Mesenchymal stem cell (in vitro differentiated cells and primary cell): ENCODE measurements at regions not wholly inside any gene's neighbourhood (a gene's known extent, or its start where the extent isn't known, plus 50 kb on each side); places are given as distances from the start of the nearest gene placed in this dataset.

Source experiments
- DNase-seq: peaks from one replicate; pipeline ENCODE4 v3.0.0-alpha.2; 2013
- H2AFZ ChIP-seq: one replicate; pipeline ENCODE4 v1.6.1; 2013; ENCODE audit warnings: low read depth, mild to moderate bottlenecking, control low read depth, inconsistent platforms, low read length, moderate library complexity
- H2AK5ac ChIP-seq: 2 replicates; pipeline ENCODE4 v1.6.1; 2013; ENCODE audit warnings: low read length, moderate library complexity, mild to moderate bottlenecking, inconsistent platforms; ENCODE audit not compliant: severe bottlenecking
- H2BK120ac ChIP-seq: one replicate; pipeline ENCODE4 v1.6.1; 2013; ENCODE audit warnings: low read depth, mild to moderate bottlenecking, inconsistent platforms, low read length, moderate library complexity
- H2BK12ac ChIP-seq, 2 experiments: one replicate each; pipeline ENCODE4 v1.6.1; 2013; ENCODE audit warnings: inconsistent platforms in 2 of 2, low read length in 2 of 2, mild to moderate bottlenecking in 2 of 2, moderate library complexity in 2 of 2, control low read depth in 1 of 2
- H2BK15ac ChIP-seq: one replicate; pipeline ENCODE4 v1.6.1; 2013; ENCODE audit warnings: mild to moderate bottlenecking, low read depth, inconsistent platforms; ENCODE audit not compliant: poor library complexity, severe bottlenecking
- H2BK5ac ChIP-seq: 2 replicates; pipeline ENCODE4 v1.6.1; 2013; ENCODE audit warnings: low read depth, mild to moderate bottlenecking, low read length, control low read depth, inconsistent platforms; ENCODE audit not compliant: poor library complexity, severe bottlenecking
- H3K14ac ChIP-seq, 2 experiments: one replicate each; pipeline ENCODE4 v1.6.1; 2013; ENCODE audit warnings: inconsistent platforms in 2 of 2, low read length in 2 of 2, control low read depth in 1 of 2, mild to moderate bottlenecking in 1 of 2, moderate library complexity in 1 of 2
- H3K18ac ChIP-seq, 2 experiments: one replicate each; pipeline ENCODE4 v1.6.1; 2013; ENCODE audit warnings: inconsistent platforms in 2 of 2, low read length in 2 of 2, control low read depth in 1 of 2, low read depth in 1 of 2, mild to moderate bottlenecking in 1 of 2
- H3K23ac ChIP-seq, 2 experiments: one replicate each; pipeline ENCODE4 v1.6.1; 2013; ENCODE audit warnings: inconsistent platforms in 2 of 2, low read length in 2 of 2, mild to moderate bottlenecking in 2 of 2, moderate library complexity in 2 of 2, control low read depth in 1 of 2
- H3K27ac ChIP-seq: 2 replicates; pipeline ENCODE4 v1.5.1; 2013; ENCODE audit warnings: mild to moderate bottlenecking, moderate library complexity, low read length, control low read depth, inconsistent platforms; ENCODE audit not compliant: poor library complexity, severe bottlenecking
- H3K27me3 ChIP-seq, 2 experiments: 2 replicates each; pipeline versions ENCODE4 v1.6.1 to v1.7.0; 2013; ENCODE audit warnings: low read length in 2 of 2, mild to moderate bottlenecking in 2 of 2, moderate library complexity in 2 of 2, control low read depth in 1 of 2, inconsistent platforms in 1 of 2; ENCODE audit not compliant: control insufficient read depth in 1 of 2, insufficient read depth in 1 of 2
- H3K36me3 ChIP-seq, 2 experiments: 2 replicates each; pipeline versions ENCODE4 v1.6.1 to v1.7.0; 2013; ENCODE audit warnings: low read length in 2 of 2, control low read depth in 1 of 2, inconsistent platforms in 1 of 2, low read depth in 1 of 2, mild to moderate bottlenecking in 1 of 2; ENCODE audit not compliant: insufficient read depth in 2 of 2, control insufficient read depth in 1 of 2
- H3K4ac ChIP-seq, 2 experiments: one replicate each; pipeline ENCODE4 v1.6.1; 2013; ENCODE audit warnings: inconsistent platforms in 2 of 2, low read length in 2 of 2, mild to moderate bottlenecking in 2 of 2, moderate library complexity in 2 of 2, control low read depth in 1 of 2, low read depth in 1 of 2
- H3K4me1 ChIP-seq: 2 replicates; pipeline ENCODE4 v1.6.1; 2013; ENCODE audit warnings: low read depth, low read length, control low read depth; ENCODE audit not compliant: control insufficient read depth, insufficient read depth
- H3K4me2 ChIP-seq: 2 replicates; pipeline ENCODE4 v1.6.1; 2013; ENCODE audit warnings: low read length, mild to moderate bottlenecking, inconsistent platforms; ENCODE audit not compliant: poor library complexity, severe bottlenecking
- H3K4me3 ChIP-seq, 2 experiments: 2 replicates each; pipeline versions ENCODE4 v1.5.1 to v1.7.0; 2013; ENCODE audit warnings: low read length in 2 of 2, mild to moderate bottlenecking in 2 of 2, control low read depth in 1 of 2, low read depth in 1 of 2; ENCODE audit not compliant: insufficient read depth in 1 of 2
- H3K79me1 ChIP-seq: replicated peaks from 2 replicates; pipeline ENCODE4 v1.6.1; 2013; ENCODE audit warnings: mild to moderate bottlenecking, control low read depth, low read length, inconsistent platforms; ENCODE audit not compliant: poor library complexity, severe bottlenecking
- H3K9ac ChIP-seq: 2 replicates; pipeline ENCODE4 v1.7.0; 2013; ENCODE audit warnings: mild to moderate bottlenecking, low read length, moderate library complexity
- H3K9me3 ChIP-seq: 2 replicates; pipeline ENCODE4 v1.7.0; 2013; ENCODE audit warnings: mild to moderate bottlenecking, low read length; ENCODE audit not compliant: control insufficient read depth
- H4K8ac ChIP-seq: one replicate; pipeline ENCODE4 v1.6.1; 2013; ENCODE audit warnings: inconsistent platforms, mild to moderate bottlenecking, low read length, moderate library complexity
- H4K91ac ChIP-seq: one replicate; pipeline ENCODE4 v1.6.1; 2013; ENCODE audit warnings: mild to moderate bottlenecking, low read length, inconsistent platforms
- WGBS: methylation state at CpG from one replicate; pipeline ENCODE4 v1.1.7; 2013; ENCODE audit warnings: mixed read lengths; 5-methylcytosine and 5-hydroxymethylcytosine counted together

DNA sequence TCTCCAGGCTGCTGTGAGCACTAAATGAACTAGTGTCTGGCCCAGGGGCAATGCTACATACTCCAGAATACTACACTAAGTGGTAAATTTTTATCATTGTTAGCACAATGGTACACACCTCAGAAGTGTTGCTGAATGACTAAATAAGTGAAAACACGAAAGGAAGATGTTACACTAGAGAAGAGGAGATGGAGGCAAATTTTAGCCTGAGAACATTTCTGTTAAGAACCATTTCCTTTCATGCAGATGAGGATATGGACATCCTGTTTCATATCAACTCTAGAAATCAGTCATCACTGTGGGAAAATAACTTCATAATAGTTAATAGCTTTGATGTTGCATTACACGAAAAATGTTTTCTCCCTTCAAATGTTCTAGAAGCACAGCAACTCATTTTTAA is 117.6 kb upstream of the STK17B start:
- Histone ChIP-seq H3K79me1 (no peaks in the 10 kb centered on the region), H3K23ac (no peak overlapping the region), H3K4me1 (peaks cover 4% of the 10 kb centered on the region), H2BK120ac (no peak overlapping the region), H4K8ac (no peak overlapping the region), H3K14ac (no peak overlapping the region), H2BK15ac (no peak overlapping the region), H3K27me3 (no peaks in the 10 kb centered on the region), H3K18ac (no peak overlapping the region), H2BK5ac (no peak overlapping the region), H2AFZ (no peak overlapping the region), H3K4ac (no peak overlapping the region), H4K91ac (no peak overlapping the region), H3K9me3 (no peaks in the 10 kb centered on the region), H3K36me3 (no peaks in the 10 kb centered on the region), H2BK12ac (no peak overlapping the region), H3K4me2 (no peak overlapping the region), H2AK5ac (no peak overlapping the region), H3K9ac (no peak overlapping the region), H3K4me3 (no peak overlapping the region), H3K27ac (no peak overlapping the region)
- DNase-seq, result no peak
- 100% methylated on average over 2 of the region's 2 CpGs for WGBS

DNA sequence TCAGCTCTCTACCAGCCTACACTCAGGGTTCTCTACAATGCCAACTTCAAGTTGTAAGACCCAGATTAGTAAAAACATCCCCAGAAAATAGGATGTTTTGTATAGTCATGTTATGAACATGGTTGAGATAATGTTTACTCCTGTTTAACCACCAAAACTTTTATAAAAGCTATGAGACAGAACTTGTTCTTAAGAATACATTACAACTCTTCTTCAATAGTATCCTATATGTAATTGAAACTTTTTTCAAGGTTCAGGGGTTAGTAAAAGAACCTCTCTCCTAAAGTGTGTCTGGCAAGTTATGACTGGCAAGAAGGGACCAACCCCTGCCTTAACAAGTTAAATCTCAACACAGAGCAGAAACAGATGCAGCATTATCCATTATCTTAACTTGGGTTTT is 118.8 kb upstream of the STK17B start:
- no peak overlapping the region for H3K9ac ChIP-seq
- no peak overlapping the region for H3K18ac ChIP-seq
- no peak overlapping the region for H2BK5ac ChIP-seq
- no peak overlapping the region for H3K4me2 ChIP-seq
- no peaks in the 10 kb centered on the region for H3K79me1 ChIP-seq
- no peak overlapping the region for H2BK120ac ChIP-seq
- no peak overlapping the region for H3K27ac ChIP-seq
- H2BK12ac ChIP-seq, result no peak overlapping the region
- no peak overlapping the region for H2BK15ac ChIP-seq
- no peak overlapping the region for H3K14ac ChIP-seq
- H3K9me3 ChIP-seq, result no peaks in the 10 kb centered on the region
- H4K91ac ChIP-seq, result no peak overlapping the region
- peaks cover 4% of the 10 kb centered on the region for H3K4me1 ChIP-seq
- H3K4ac ChIP-seq, result no peak overlapping the region
- H3K27me3 ChIP-seq, result no peaks in the 10 kb centered on the region
- H2AK5ac ChIP-seq, result no peak overlapping the region
- no peak overlapping the region for H4K8ac ChIP-seq
- H3K23ac ChIP-seq, result no peak overlapping the region
- H3K4me3 ChIP-seq, result no peak overlapping the region
- H3K36me3 ChIP-seq, result no peaks in the 10 kb centered on the region
- H2AFZ ChIP-seq, result no peak overlapping the region
- DNase-seq, result no peak

DNA sequence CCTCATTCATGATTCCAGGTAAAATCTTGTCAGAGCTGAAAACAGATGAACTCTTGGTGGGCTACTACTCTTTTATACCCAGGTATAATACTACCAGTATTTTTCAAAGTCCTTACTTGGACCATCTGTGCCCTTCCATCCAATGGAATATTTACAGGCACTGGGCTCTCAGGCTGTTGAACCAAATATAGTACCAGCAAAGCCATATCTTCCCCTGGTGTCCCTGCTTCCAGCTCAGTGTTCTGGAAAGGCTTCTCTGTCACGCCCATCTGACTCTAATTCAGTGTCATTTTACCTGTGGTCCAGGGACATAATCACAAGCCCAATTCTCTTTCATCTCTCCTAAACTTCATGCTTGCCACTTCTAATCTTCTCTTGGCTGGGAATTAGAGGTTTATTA is 119.2 kb upstream of the STK17B start:
- WGBS, result 85% methylated on average over 1 of the region's 1 CpG
- no peak for DNase-seq
- Histone ChIP-seq H2BK120ac (no peak overlapping the region), H2BK5ac (no peak overlapping the region), H4K91ac (no peak overlapping the region), H3K4ac (no peak overlapping the region), H2BK15ac (no peak overlapping the region), H3K4me3 (no peak overlapping the region), H2AFZ (no peak overlapping the region), H3K27ac (no peak overlapping the region), H3K4me1 (peaks cover 4% of the 10 kb centered on the region), H3K23ac (no peak overlapping the region), H2AK5ac (no peak overlapping the region), H3K14ac (no peak overlapping the region), H3K18ac (no peak overlapping the region), H3K79me1 (no peaks in the 10 kb centered on the region), H2BK12ac (no peak overlapping the region), H3K27me3 (no peaks in the 10 kb centered on the region), H3K9me3 (no peaks in the 10 kb centered on the region), H3K36me3 (no peaks in the 10 kb centered on the region), H3K9ac (no peak overlapping the region), H3K4me2 (no peak overlapping the region), H4K8ac (no peak overlapping the region)

DNA sequence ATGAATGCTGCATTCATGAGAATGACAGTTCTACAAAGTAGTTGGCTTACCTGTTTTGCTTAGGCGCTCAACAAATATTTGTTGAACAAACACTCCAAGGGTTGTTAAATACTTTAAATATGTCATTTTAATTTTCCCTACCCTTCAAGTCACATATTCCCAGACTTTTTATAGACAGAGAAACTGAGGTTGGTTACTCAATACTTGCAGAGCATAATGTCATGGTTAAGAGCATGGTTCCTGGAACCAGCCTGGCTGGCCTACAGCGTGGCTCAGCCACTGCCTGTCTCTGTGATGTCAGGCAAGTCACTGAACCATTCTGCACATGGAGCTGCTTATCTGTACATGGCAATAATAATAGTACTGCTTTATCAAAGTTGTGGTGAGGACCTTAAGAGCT is 120.0 kb upstream of the STK17B start:
- Histone ChIP-seq H2BK12ac (no peak overlapping the region), H2BK5ac (no peak overlapping the region), H3K79me1 (no peaks in the 10 kb centered on the region), H3K4ac (no peak overlapping the region), H2AK5ac (no peak overlapping the region), H3K9me3 (no peaks in the 10 kb centered on the region), H3K18ac (no peak overlapping the region), H2AFZ (no peak overlapping the region), H3K4me2 (no peak overlapping the region), H3K9ac (no peak overlapping the region), H4K91ac (no peak overlapping the region), H3K4me1 (peaks cover 4% of the 10 kb centered on the region), H3K27ac (no peak overlapping the region), H3K14ac (no peak overlapping the region), H3K23ac (no peak overlapping the region), H3K36me3 (no peaks in the 10 kb centered on the region), H4K8ac (no peak overlapping the region), H2BK120ac (no peak overlapping the region), H2BK15ac (no peak overlapping the region), H3K4me3 (no peak overlapping the region), H3K27me3 (no peaks in the 10 kb centered on the region)
- no peak for DNase-seq
- 100% methylated on average over 1 of the region's 2 CpGs for WGBS
